ENCODE measurements at regions not wholly inside any gene's neighbourhood (a gene's known extent, or its start where the extent isn't known, plus 50 kb on each side); places are given as distances from the start of the nearest gene placed in this dataset.
"Not testable (repeated sequence)": the region's sequence is repeated elsewhere in the genome, so short reads cannot be mapped to it uniquely, and the experiment has no call there.

- WGBS, 3 donors = 87 to 89% (median 88%) methylated on average over 2 of the region's 2 CpGs
- H3K9me3 ChIP-seq = no peaks in the 10 kb centered on the region
- H3K27ac ChIP-seq = no peak overlapping the region
- no peak for DNase-seq
- no peaks in the 10 kb centered on the region for H3K27me3 ChIP-seq
- intact Hi-C loops (cut with DNase I) = no loop called here
- H3K4me3 ChIP-seq = no peak overlapping the region
- peaks cover 3% of the 10 kb centered on the region for H3K4me1 ChIP-seq (ENCODE audit: insufficient read depth)
- no peak for TF ChIP-seq CTCF (IDR thresholded peaks at IDR 0.05)
- TF ChIP-seq EP300 (IDR thresholded peaks at IDR 0.05) = no peak
- TF ChIP-seq POLR2A (IDR thresholded peaks at IDR 0.05) = no peak
- H3K36me3 ChIP-seq = no peaks in the 10 kb centered on the region
These were observed 1168.7 kb upstream of the CELF2 start for GRCh38 chr10:9848981-9849380.

GRCh38 chr10:9850415-9850814 lies 1167.3 kb upstream of the CELF2 start:
- intact Hi-C loops (cut with DNase I) = no loop called here
- DNase-seq = no peak
- H3K4me3 ChIP-seq = no peak overlapping the region
- no peaks in the 10 kb centered on the region for H3K27me3 ChIP-seq
- peaks cover 3% of the 10 kb centered on the region for H3K4me1 ChIP-seq (ENCODE audit: insufficient read depth)
- no peaks in the 10 kb centered on the region for H3K9me3 ChIP-seq
- H3K27ac ChIP-seq = no peak overlapping the region
- 74 to 85% (median 80%) methylated on average over 3 of the region's 3 CpGs for WGBS, 3 donors
- TF ChIP-seq CTCF (IDR thresholded peaks at IDR 0.05) (no peak), POLR2A (IDR thresholded peaks at IDR 0.05) (no peak), EP300 (IDR thresholded peaks at IDR 0.05) (no peak)
- H3K36me3 ChIP-seq = no peaks in the 10 kb centered on the region

GRCh38 chr10:9851808-9852207 lies 1165.9 kb upstream of the CELF2 start:
- TF ChIP-seq POLR2A (IDR thresholded peaks at IDR 0.05) (no peak), EP300 (IDR thresholded peaks at IDR 0.05) (no peak), CTCF (IDR thresholded peaks at IDR 0.05) (no peak)
- DNase-seq = no peak
- H3K4me3 ChIP-seq = no peak overlapping the region
- no peak overlapping the region for H3K27ac ChIP-seq
- peaks cover 3% of the 10 kb centered on the region for H3K4me1 ChIP-seq (ENCODE audit: insufficient read depth)
- H3K9me3 ChIP-seq = no peaks in the 10 kb centered on the region
- H3K36me3 ChIP-seq = no peaks in the 10 kb centered on the region
- intact Hi-C loops (cut with DNase I) = no loop called here
- no peaks in the 10 kb centered on the region for H3K27me3 ChIP-seq

GRCh38 chr10:9853405-9854355 lies 1164.0 kb upstream of the CELF2 start:
- WGBS, 3 donors = 8 to 20% (median 12%) methylated on average over 4 of the region's 4 CpGs
- Histone ChIP-seq H3K27ac (no peak overlapping the region), H3K27me3 (no peaks in the 10 kb centered on the region), H3K36me3 (no peaks in the 10 kb centered on the region), H3K4me1 (ENCODE audit: insufficient read depth) (peaks cover 3% of the 10 kb centered on the region), H3K4me3 (no peak overlapping the region), H3K9me3 (no peaks in the 10 kb centered on the region)
- DNase-seq = no peak
- intact Hi-C loops (cut with DNase I) = no loop called here
- no peak for TF ChIP-seq CTCF (IDR thresholded peaks at IDR 0.05)
- no peak for TF ChIP-seq POLR2A (IDR thresholded peaks at IDR 0.05)
- no peak for TF ChIP-seq EP300 (IDR thresholded peaks at IDR 0.05)

- H3K36me3 ChIP-seq; H3K4me3 ChIP-seq; H3K27ac ChIP-seq; H3K27me3 ChIP-seq; intact Hi-C loops (cut with DNase I); H3K4me1 ChIP-seq (ENCODE audit: insufficient read depth); H3K9me3 ChIP-seq; DNase-seq: not testable (repeated sequence)
- WGBS, 3 donors = 90 to 99% (median 93%) methylated on average over 17 to 22 of the region's 22 CpGs
These were observed 1162.2 kb upstream of the CELF2 start for GRCh38 chr10:9855451-9855850.
